Gastrocnemius medialis (tissue), 4 donors: ENCODE measurements at regions not wholly inside any gene's neighbourhood (a gene's known extent, or its start where the extent isn't known, plus 50 kb on each side); places are given as distances from the start of the nearest gene placed in this dataset.

Experiments
- POLR2A ChIP-seq, 2 donors: fragments of 450-650 bp; IDR thresholded peaks; one replicate each; pipeline ENCODE4 v1.6.1; 2017; ENCODE audit warnings: antibody characterized with exemption in 2 of 2, mild to moderate bottlenecking in 2 of 2, moderate library complexity in 2 of 2
- TF ChIP-seq, protein P1 (sequence below), 5 experiments: fragments of 450-650 bp in 3 of 5; fragments of 200-600 bp in 2 of 5; sonication (generic) in 2 of 5; IDR thresholded peaks in 4 of 5; conservative IDR thresholded peaks in 1 of 5; 1 replicate in 4 of 5; 2 replicates in 1 of 5; pipeline ENCODE4 v1.5.1; 2016 to 2019; ENCODE audit warnings: antibody characterized with exemption in 5 of 5, mild to moderate bottlenecking in 3 of 5, moderate library complexity in 3 of 5

DNA sequence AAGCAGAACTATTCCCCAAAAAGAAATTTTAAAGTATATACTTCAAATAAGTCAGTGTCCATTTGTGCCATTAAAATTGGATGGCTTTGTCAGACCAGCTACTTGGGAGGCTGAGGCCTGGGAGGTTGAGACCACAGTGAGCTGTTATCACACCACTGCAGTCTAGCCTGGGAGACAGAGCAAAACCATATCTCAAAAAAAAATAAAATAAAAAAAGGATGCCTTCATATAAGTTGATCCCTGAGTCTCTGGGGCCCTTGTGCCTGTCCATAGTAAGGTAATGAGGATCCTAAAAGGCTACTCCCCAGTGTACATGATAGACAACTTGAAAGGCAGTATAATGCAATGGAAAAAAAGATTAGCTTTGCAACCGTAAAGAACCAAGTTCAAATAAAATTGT is 81.2 kb upstream of the BARHL2 start:
- TF ChIP-seq, protein P1, sequence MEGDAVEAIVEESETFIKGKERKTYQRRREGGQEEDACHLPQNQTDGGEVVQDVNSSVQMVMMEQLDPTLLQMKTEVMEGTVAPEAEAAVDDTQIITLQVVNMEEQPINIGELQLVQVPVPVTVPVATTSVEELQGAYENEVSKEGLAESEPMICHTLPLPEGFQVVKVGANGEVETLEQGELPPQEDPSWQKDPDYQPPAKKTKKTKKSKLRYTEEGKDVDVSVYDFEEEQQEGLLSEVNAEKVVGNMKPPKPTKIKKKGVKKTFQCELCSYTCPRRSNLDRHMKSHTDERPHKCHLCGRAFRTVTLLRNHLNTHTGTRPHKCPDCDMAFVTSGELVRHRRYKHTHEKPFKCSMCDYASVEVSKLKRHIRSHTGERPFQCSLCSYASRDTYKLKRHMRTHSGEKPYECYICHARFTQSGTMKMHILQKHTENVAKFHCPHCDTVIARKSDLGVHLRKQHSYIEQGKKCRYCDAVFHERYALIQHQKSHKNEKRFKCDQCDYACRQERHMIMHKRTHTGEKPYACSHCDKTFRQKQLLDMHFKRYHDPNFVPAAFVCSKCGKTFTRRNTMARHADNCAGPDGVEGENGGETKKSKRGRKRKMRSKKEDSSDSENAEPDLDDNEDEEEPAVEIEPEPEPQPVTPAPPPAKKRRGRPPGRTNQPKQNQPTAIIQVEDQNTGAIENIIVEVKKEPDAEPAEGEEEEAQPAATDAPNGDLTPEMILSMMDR (IDR thresholded peaks at IDR 0.05 in 4 of 5, conservative IDR thresholded peaks at IDR 0.05 in 1 of 5), result no peak
- no peak for TF ChIP-seq POLR2A (IDR thresholded peaks at IDR 0.05)
